B cell (primary cell): ENCODE measurements at regions not wholly inside any gene's neighbourhood (a gene's known extent, or its start where the extent isn't known, plus 50 kb on each side); places are given as distances from the start of the nearest gene placed in this dataset.

Experiments
- ATAC-seq: fragments of 200-7000 bp; cut with Tn5 transposase; one replicate; pipeline ENCODE4 v1.10.0; 2021; ENCODE audit warnings: low read depth, mild to moderate bottlenecking, moderate number of reproducible peaks, moderate library complexity
- CTCF ChIA-PET: fragments of 350-600 bp; sonication (Branson Sonifier 250); formaldehyde crosslinking; loops from one replicate; lab custom pipeline; 2021; ENCODE audit warnings: antibody characterized with exemption, inconsistent platforms; lab: Charles Lee
- POLR2A ChIA-PET: fragments of 350-600 bp; sonication (Branson Sonifier 250); formaldehyde crosslinking; loops from one replicate; lab custom pipeline; 2021; ENCODE audit warnings: antibody characterized with exemption; lab: Charles Lee
- DNase-seq: peaks from one replicate; pipeline ENCODE4 v3.0.0; 2013
- H2AFZ ChIP-seq: 2 replicates; pipeline ENCODE4 v1.6.1; 2012; ENCODE audit warnings: mild to moderate bottlenecking, low read depth, low read length; ENCODE audit not compliant: insufficient read depth, poor library complexity, severe bottlenecking
- H3K27ac ChIP-seq, 2 donors: 1 replicate in 1 of 2; 2 replicates in 1 of 2; pipeline ENCODE4 v1.5.1; 2012 to 2013; ENCODE audit warnings: low read length in 2 of 2, mild to moderate bottlenecking in 2 of 2, moderate library complexity in 1 of 2
- H3K27me3 ChIP-seq, 4 experiments: fragments of 200-600 bp in 1 of 4; sonication (generic) in 1 of 4; replicated peaks in 1 of 4; 1 replicate in 2 of 4; 2 replicates in 2 of 4; pipeline versions ENCODE4 v1.6.1 to v1.7.0; 2013 to 2016; ENCODE audit warnings: low read length in 3 of 4, mild to moderate bottlenecking in 2 of 4, mixed read lengths in 1 of 4, moderate library complexity in 1 of 4; ENCODE audit not compliant: insufficient read depth in 4 of 4, control insufficient read depth in 3 of 4; ENCODE audit errors: control extremely low read depth in 1 of 4
- H3K36me3 ChIP-seq, 2 experiments: replicated peaks in 1 of 2; 1 replicate in 1 of 2; 2 replicates in 1 of 2; pipeline versions ENCODE4 v1.6.1 to v1.7.1; 2013; ENCODE audit warnings: low read length in 1 of 2; ENCODE audit not compliant: insufficient read depth in 2 of 2, control insufficient read depth in 1 of 2; ENCODE audit errors: control extremely low read depth in 1 of 2, extremely low read depth in 1 of 2
- H3K4me1 ChIP-seq, 2 donors: fragments of 200-600 bp in 1 of 2; sonication (generic) in 1 of 2; 1 replicate in 1 of 2; 2 replicates in 1 of 2; pipeline versions ENCODE4 v1.5.1 to v1.6.1; 2013 to 2017; ENCODE audit warnings: low read length in 2 of 2; ENCODE audit not compliant: control insufficient read depth in 2 of 2, insufficient read depth in 2 of 2
- H3K4me2 ChIP-seq: replicated peaks from 2 replicates; pipeline ENCODE3; 2012; ENCODE audit warnings: mild to moderate bottlenecking, low read depth, low read length; ENCODE audit not compliant: poor library complexity, severe bottlenecking
- H3K4me3 ChIP-seq, 5 experiments: fragments of 200-600 bp in 1 of 5; sonication (generic) in 1 of 5; 1 replicate in 3 of 5; 2 replicates in 2 of 5; pipeline versions ENCODE4 v1.5.1 to v1.7.0; 2011 to 2016; ENCODE audit warnings: low read length in 4 of 5, mild to moderate bottlenecking in 4 of 5, low read depth in 2 of 5, control low read depth in 1 of 5, moderate library complexity in 1 of 5; ENCODE audit not compliant: insufficient read depth in 1 of 5; ENCODE audit errors: control extremely low read depth in 1 of 5, extremely low read depth in 1 of 5
- H3K79me2 ChIP-seq: fragments of 200-600 bp; sonication (generic); one replicate; pipeline ENCODE4 v1.6.0; 2016; ENCODE audit warnings: low read length; ENCODE audit not compliant: control insufficient read depth, insufficient read depth
- H3K9ac ChIP-seq: fragments of 200-600 bp; sonication (generic); 2 replicates; pipeline ENCODE4 v1.6.1; 2017; ENCODE audit warnings: mild to moderate bottlenecking, low read length, moderate library complexity
- H3K9me3 ChIP-seq, 3 donors: one replicate each; pipeline versions ENCODE4 v1.6.1 to v1.7.1; 2013; ENCODE audit warnings: low read length in 2 of 3; ENCODE audit not compliant: control insufficient read depth in 2 of 3, insufficient read depth in 1 of 3; ENCODE audit errors: control extremely low read depth in 1 of 3
- H4K20me1 ChIP-seq: 2 replicates; pipeline ENCODE4 v1.6.0; 2012; ENCODE audit warnings: mild to moderate bottlenecking, low read length; ENCODE audit not compliant: insufficient read depth, control insufficient read depth, poor library complexity, severe bottlenecking
- H3K27ac Mint-ChIP-seq: one replicate; pipeline ENCODE4 v1.8.0; 2021; ENCODE audit warnings: mixed read lengths
- H3K27me3 Mint-ChIP-seq: one replicate; pipeline ENCODE4 v1.8.0; 2021; ENCODE audit warnings: mixed read lengths
- H3K4me1 Mint-ChIP-seq: one replicate; pipeline ENCODE4 v1.8.0; 2021; ENCODE audit warnings: mixed read lengths
- H3K4me3 Mint-ChIP-seq: one replicate; pipeline ENCODE4 v1.8.0; 2021; ENCODE audit warnings: mixed read lengths
- H3K9me3 Mint-ChIP-seq: one replicate; pipeline ENCODE4 v1.8.0; 2022; ENCODE audit warnings: mixed read lengths; ENCODE audit not compliant: insufficient read depth
- CTCF ChIP-seq: fragments of 200-600 bp; IDR thresholded peaks from one replicate; pipeline ENCODE4 v1.8.0; 2022; ENCODE audit warnings: antibody characterized with exemption, mild to moderate bottlenecking
- EZH2 ChIP-seq: IDR thresholded peaks from 2 replicates; pipeline ENCODE4 v1.6.1; 2012; ENCODE audit warnings: borderline replicate concordance, low read depth, mild to moderate bottlenecking, moderate library complexity, low read length; ENCODE audit not compliant: insufficient read depth, poor library complexity, severe bottlenecking
- WGBS: methylation state at CpG from one replicate; pipeline ENCODE4 v1.1.5; 2013; ENCODE audit warnings: missing lambda C conversion rate; ENCODE audit not compliant: insufficient coverage; 5-methylcytosine and 5-hydroxymethylcytosine counted together
- intact Hi-C: fragments of 100-400 bp; cut with micrococcal nuclease; formaldehyde crosslinking; loops from one replicate; pipeline ENCODE4 v1.10.0; 2022

- H4K20me1 ChIP-seq: no peaks in the 10 kb centered on the region
- no peaks in the 10 kb centered on the region for H3K27me3 ChIP-seq
- no peaks in the 10 kb centered on the region for H3K36me3 ChIP-seq
- CTCF ChIA-PET: no interaction called here
- H3K9me3 ChIP-seq: no peaks in the 10 kb centered on the region
- DNase-seq: no peak
- H3K79me2 ChIP-seq: no peaks in the 10 kb centered on the region
- no peak overlapping the region for H3K4me2 ChIP-seq
- no peaks in the 10 kb centered on the region for H3K27me3 Mint-ChIP-seq
- no peak overlapping the region for H3K4me3 Mint-ChIP-seq
- H3K27ac ChIP-seq: no peak overlapping the region
- no peak overlapping the region for H3K9ac ChIP-seq
- no peak overlapping the region for H3K4me3 ChIP-seq
- no peaks in the 10 kb centered on the region for H3K4me1 Mint-ChIP-seq
- 83% methylated on average over 2 of the region's 6 CpGs for WGBS
- intact Hi-C loops: no loop called here
- no peak for TF ChIP-seq EZH2
- no peak for TF ChIP-seq CTCF
- H3K4me1 ChIP-seq: no peaks in the 10 kb centered on the region
- H3K9me3 Mint-ChIP-seq: no peaks in the 10 kb centered on the region
- H3K27ac Mint-ChIP-seq: no peak overlapping the region
- H2AFZ ChIP-seq: no peak overlapping the region
- ATAC-seq: no peak
- POLR2A ChIA-PET: no interaction called here
Observed at GRCh38 chr1:163875927-163876320, 554.2 kb downstream of the NUF2 start.

- H4K20me1 ChIP-seq: no peaks in the 10 kb centered on the region
- no peak overlapping the region for H3K27ac Mint-ChIP-seq
- H3K4me1 Mint-ChIP-seq: no peaks in the 10 kb centered on the region
- H3K79me2 ChIP-seq: no peaks in the 10 kb centered on the region
- no peak overlapping the region for H2AFZ ChIP-seq
- H3K9ac ChIP-seq: no peak overlapping the region
- H3K9me3 ChIP-seq: no peaks in the 10 kb centered on the region
- DNase-seq (no peak), ATAC-seq (no peak)
- H3K36me3 ChIP-seq: no peaks in the 10 kb centered on the region
- no peaks in the 10 kb centered on the region for H3K27me3 ChIP-seq
- 100% methylated on average over 1 of the region's 4 CpGs for WGBS
- intact Hi-C loops: no loop called here
- no peaks in the 10 kb centered on the region for H3K27me3 Mint-ChIP-seq
- TF ChIP-seq CTCF (no peak), EZH2 (no peak)
- no peaks in the 10 kb centered on the region for H3K9me3 Mint-ChIP-seq
- H3K27ac ChIP-seq: no peak overlapping the region
- no peaks in the 10 kb centered on the region for H3K4me1 ChIP-seq
- H3K4me2 ChIP-seq: no peak overlapping the region
- no peak overlapping the region for H3K4me3 ChIP-seq
- no peak overlapping the region for H3K4me3 Mint-ChIP-seq
- ChIA-PET CTCF (no interaction called here), POLR2A (no interaction called here)
Observed at GRCh38 chr1:163876546-163876945, 554.8 kb downstream of the NUF2 start.
